Stimulated activated CD8-positive, alpha-beta memory T cell treated with anti-CD3 and anti-CD28 coated beads, Interleukin-4, amount 100 ng/mL, for 1 hour (primary cell): ENCODE measurements at regions not wholly inside any gene's neighbourhood (a gene's known extent, or its start where the extent isn't known, plus 50 kb on each side); places are given as distances from the start of the nearest gene placed in this dataset.

Source experiments
- DNase-seq, 2 donors: peaks; one replicate each; pipeline ENCODE4 v3.0.0-alpha.2; 2020; ENCODE audit warnings: low read depth in 2 of 2, low spot score in 1 of 2

GRCh38 chr10:128461991-128462390, 335.8 kb upstream of the MKI67 start:
- no peak for DNase-seq

DNA sequence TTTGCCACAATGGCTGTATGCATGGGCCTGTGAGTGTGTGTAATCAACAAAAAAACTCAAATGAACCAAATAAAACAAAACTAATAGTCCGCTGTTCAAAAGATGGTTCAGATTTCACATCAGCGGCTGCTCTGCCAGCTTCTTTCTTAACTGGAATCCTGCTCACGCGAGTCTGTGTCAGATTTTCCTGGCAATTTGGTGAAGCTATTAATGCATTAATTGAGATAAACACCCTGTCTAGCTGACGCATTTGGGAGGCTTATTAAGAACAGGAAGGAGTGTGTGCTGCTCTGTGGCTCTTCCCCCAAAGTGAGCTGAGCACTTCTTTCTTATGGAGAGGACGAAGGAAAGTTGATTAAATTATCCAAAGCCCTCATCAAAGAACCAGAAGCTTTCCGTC, 336.6 kb upstream of the MKI67 start:
- no peak for DNase-seq

DNA sequence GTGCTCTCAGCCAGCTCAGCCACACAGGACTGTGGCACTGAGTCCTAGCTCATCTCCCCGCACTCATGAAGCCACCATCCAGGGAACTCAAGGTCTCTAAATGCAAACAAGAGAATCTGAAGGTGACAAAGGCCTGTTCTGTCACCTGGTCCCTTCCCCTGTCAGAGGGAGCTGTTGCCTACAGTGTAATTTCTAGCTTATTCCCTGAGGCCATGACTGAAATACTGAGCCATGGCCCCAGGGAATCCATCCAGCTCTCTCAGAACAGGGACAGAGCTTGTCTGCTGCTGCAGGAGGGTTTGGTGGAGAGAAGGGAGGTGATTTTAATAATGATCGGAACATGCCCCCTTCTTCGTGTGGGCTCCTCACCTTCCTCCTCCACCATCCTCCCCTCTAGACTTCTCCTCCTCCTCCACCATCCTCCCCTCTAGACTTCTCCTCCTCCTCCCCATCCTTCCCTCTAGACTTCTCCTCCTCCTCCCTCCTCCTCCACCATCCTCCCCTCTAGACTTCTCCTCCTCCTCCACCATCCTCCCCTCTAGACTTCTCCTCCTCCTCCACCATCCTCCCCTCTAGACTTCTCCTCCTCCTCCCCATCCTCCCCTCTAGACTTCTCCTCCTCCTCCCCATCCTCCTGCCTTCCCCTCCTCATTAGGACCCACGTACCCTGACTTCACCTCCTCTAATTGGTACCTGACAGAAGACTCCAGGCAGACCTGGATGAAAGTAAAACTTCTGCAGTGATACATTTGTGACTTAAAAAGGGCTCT, 338.0 kb upstream of the MKI67 start:
- DNase-seq = peak in 1 of 2 donors; percentile 3

- no peak for DNase-seq
Observed at GRCh38 chr10:128465697-128466096, 339.5 kb upstream of the MKI67 start.

DNA sequence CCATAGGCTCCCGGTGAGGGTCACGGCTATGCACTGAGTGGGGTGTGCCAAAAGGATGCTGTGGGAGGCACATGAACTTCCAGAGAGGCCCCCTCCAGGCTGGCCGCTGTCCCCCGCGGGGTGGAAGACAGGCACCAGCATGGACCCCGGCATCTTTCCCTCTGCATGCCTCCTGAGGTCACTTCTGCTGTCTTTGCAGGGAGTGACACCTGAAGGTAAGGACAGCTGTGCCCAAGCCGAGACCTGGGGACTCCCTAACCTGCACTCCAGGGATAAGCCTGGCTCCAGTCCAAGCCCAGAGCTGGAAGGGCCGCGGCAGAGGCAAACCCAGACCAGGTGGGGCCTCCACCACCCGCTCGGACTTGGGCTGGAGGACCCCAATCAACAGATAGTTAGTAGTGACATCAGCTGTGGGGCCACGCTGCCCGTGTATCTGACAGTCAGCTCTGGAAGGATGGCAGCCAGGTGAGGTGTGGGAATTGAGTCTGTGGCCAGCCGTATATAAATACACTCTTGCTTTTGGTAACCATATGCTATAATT, 340.7 kb upstream of the MKI67 start:
- DNase-seq = no peak

DNA sequence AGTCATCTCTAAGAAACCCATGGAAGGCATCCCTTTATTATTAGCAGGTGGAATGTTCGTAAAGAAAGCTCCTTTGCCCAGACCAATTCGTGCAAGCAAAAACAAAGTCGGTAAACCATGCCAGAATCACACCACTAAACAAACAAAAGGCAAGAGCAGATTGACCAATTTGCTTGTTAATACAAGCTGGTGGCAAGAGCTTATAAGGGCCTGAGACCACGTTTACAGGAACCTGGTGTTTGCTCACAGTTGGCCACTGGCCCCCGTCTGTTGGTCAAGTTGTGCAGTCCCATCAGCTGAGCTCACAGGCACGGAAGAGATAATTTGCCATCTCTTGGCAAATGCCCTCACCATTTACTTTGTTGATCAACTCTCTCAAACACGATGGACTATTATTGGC, 342.2 kb upstream of the MKI67 start:
- no peak for DNase-seq

DNA sequence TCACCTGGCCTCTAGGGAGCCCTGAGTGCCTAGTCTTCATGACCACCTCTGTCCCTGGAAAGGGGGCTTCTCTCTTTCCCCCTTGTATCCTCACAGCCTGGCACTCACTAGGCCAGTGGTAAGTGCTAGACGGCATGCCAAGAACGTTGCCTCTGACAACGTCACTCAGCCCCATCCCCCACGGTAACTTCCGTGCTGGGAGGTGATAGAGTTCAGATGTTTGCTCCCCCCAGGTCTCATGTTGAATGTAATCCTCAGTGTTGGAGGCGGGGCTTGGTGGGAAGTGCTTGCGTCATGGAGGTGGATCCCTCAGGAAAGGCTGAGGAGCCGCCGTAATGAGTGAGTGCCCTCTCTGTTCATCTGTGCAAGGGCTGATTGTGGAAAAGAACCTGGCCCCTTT, 343.3 kb upstream of the MKI67 start:
- no peak for DNase-seq

GRCh38 chr10:128470321-128470965, 344.2 kb upstream of the MKI67 start:
- DNase-seq = no peak

DNA sequence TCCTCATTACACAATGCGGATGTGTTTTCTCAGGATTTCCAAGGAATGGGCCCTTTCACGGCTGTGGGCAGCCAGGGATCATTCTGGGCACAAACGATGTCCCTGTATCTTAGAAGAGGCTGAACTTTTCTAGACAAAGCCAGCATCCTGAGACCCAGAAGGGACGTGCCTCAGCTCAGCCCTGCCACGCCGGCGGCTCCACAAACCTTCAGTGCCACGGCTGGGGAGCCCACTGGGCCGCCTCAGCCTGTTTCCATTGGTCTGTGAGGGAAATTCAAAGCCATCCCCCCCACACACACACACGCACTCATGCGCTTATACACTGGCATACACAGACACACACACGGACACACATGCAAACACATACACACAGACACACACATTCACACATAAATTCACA, 344.9 kb upstream of the MKI67 start:
- no peak for DNase-seq

GRCh38 chr10:128472196-128472595, 346.0 kb upstream of the MKI67 start:
- no peak for DNase-seq

GRCh38 chr10:128473396-128473795, 347.2 kb upstream of the MKI67 start:
- DNase-seq = no peak

- DNase-seq = no peak
Observed at GRCh38 chr10:128473911-128474310, 347.7 kb upstream of the MKI67 start.

DNA sequence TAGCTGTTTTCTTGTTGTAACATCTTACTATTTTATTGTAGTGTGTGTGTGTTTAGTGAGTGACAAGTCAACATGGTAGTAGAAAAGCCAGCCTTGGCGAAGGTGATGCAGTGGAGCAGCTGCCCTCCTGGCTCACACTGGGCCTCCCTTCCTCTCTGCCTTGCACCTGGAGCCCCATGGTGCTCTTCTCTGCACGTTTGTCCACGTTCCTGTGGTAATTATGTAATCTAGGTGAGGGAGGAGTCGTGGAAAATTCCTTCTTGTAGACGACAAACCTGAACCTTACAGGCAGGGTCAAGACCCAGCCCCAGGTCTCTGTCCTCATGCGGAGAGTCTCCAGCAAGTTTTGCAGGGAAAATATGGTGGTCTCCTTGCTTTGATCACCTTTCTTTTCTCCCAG, 348.3 kb upstream of the MKI67 start:
- DNase-seq = no peak

GRCh38 chr10:128475686-128476367, 349.6 kb upstream of the MKI67 start:
- no peak for DNase-seq

DNA sequence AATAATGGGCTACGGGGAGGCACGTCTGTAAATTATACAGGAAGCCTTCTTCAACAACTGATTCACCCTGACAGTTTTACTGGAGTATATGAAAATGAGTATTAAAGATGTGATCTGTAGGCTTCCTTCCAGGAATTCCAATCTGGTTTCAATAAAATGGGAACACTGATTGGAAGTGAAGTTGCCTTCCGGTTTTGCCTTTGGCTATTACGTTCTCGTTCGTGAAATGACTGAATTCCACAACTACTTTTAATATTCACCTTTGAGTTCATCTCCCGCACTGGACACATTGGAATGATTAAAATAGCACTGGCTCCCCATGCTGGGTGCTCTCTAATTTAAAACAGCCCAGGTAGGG, 350.1 kb upstream of the MKI67 start:
- DNase-seq = no peak

GRCh38 chr10:128476845-128477244, 350.6 kb upstream of the MKI67 start:
- no peak for DNase-seq

- no peak for DNase-seq
Observed at GRCh38 chr10:128480601-128481000, 354.4 kb upstream of the MKI67 start.

GRCh38 chr10:128481152-128481840, 355.1 kb upstream of the MKI67 start:
- DNase-seq = no peak

- no peak for DNase-seq
Observed at GRCh38 chr10:128482052-128482451, 355.8 kb upstream of the MKI67 start.

- no peak for DNase-seq
Observed at GRCh38 chr10:128483216-128483615, 357.0 kb upstream of the MKI67 start.

DNA sequence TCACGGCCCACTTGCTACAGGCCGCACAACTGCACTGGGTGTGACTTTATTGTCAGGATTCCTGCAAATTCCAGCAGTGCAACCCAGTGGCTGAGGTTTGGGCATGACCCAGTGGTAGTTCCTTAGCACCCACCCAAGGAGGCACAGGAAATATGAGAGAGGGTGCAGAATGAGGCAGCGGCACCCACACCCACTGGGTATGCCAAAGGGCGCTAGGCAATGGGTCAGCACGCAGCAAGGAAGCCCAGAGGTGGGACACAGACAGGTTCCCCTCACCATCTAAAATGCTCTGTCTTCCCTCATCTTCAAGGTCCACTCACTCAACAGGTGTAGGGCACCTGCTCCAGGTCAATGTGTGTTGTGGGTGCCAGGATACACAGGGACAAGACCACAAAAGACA, 357.8 kb upstream of the MKI67 start:
- DNase-seq = no peak
